Liver (tissue), 8 donors: ENCODE measurements at regions not wholly inside any gene's neighbourhood (a gene's known extent, or its start where the extent isn't known, plus 50 kb on each side); places are given as distances from the start of the nearest gene placed in this dataset.

ENCODE experiments used
- DNase-seq: peaks from one replicate; pipeline ENCODE4 v3.0.0-alpha.2; 2017; ENCODE audit warnings: low spot score
- H3K27ac ChIP-seq, 2 donors: one replicate each; pipeline ENCODE4 v1.7.0; 2013; ENCODE audit warnings: inconsistent platforms in 2 of 2, low read length in 2 of 2, control low read depth in 1 of 2, low read depth in 1 of 2, mild to moderate bottlenecking in 1 of 2
- H3K27me3 ChIP-seq, 4 donors: one replicate each; pipeline versions ENCODE4 v1.6.1 to v1.7.0; 2013; ENCODE audit warnings: low read length in 3 of 4, inconsistent platforms in 1 of 4, mild to moderate bottlenecking in 1 of 4, moderate library complexity in 1 of 4; ENCODE audit not compliant: control insufficient read depth in 4 of 4, insufficient read depth in 4 of 4
- H3K36me3 ChIP-seq, 4 donors: one replicate each; pipeline versions ENCODE4 v1.6.1 to v1.7.0; 2013; ENCODE audit warnings: low read length in 3 of 4, mild to moderate bottlenecking in 3 of 4, low read depth in 1 of 4, moderate library complexity in 1 of 4; ENCODE audit not compliant: control insufficient read depth in 4 of 4, insufficient read depth in 3 of 4
- H3K4me1 ChIP-seq, 4 donors: one replicate each; pipeline versions ENCODE4 v1.6.1 to v1.7.0; 2013; ENCODE audit warnings: low read length in 3 of 4, mild to moderate bottlenecking in 3 of 4, moderate library complexity in 1 of 4; ENCODE audit not compliant: control insufficient read depth in 4 of 4, insufficient read depth in 4 of 4
- H3K4me3 ChIP-seq, 3 donors: one replicate each; pipeline versions ENCODE4 v1.6.1 to v1.7.0; 2013; ENCODE audit warnings: low read length in 3 of 3, control low read depth in 1 of 3, low read depth in 1 of 3, mild to moderate bottlenecking in 1 of 3
- H3K9ac ChIP-seq, 2 donors: one replicate each; pipeline ENCODE4 v1.7.0; 2013; ENCODE audit warnings: low read length in 2 of 2, mild to moderate bottlenecking in 2 of 2, moderate library complexity in 2 of 2, control low read depth in 1 of 2, low read depth in 1 of 2
- H3K9me3 ChIP-seq, 4 donors: one replicate each; pipeline versions ENCODE4 v1.6.1 to v1.7.0; 2013; ENCODE audit warnings: low read length in 3 of 4; ENCODE audit not compliant: control insufficient read depth in 4 of 4
- EGR1 ChIP-seq, 2 donors: IDR thresholded peaks; 2 replicates each; pipeline ENCODE4 v1.6.1; 2016 to 2018; ENCODE audit warnings: antibody characterized with exemption in 2 of 2, low read depth in 2 of 2
- FOXA1 ChIP-seq: IDR thresholded peaks from 2 replicates; pipeline ENCODE4 v1.6.1; 2016; ENCODE audit warnings: antibody characterized with exemption
- FOXA2 ChIP-seq: IDR thresholded peaks from 2 replicates; pipeline ENCODE4 v1.6.1; 2016; ENCODE audit warnings: antibody characterized with exemption
- GABPA ChIP-seq, 2 donors: IDR thresholded peaks in 1 of 2; conservative IDR thresholded peaks in 1 of 2; 2 replicates each; pipeline ENCODE4 v1.6.1; 2016; ENCODE audit warnings: antibody characterized with exemption in 2 of 2, mild to moderate bottlenecking in 1 of 2, moderate library complexity in 1 of 2
- HNF4A ChIP-seq, 2 donors: conservative IDR thresholded peaks; 2 replicates each; pipeline ENCODE4 v1.6.1; 2016; ENCODE audit warnings: antibody characterized with exemption in 2 of 2, mild to moderate bottlenecking in 2 of 2
- HNF4G ChIP-seq: IDR thresholded peaks from 2 replicates; pipeline ENCODE4 v1.6.1; 2016; ENCODE audit warnings: antibody characterized with exemption
- JUND ChIP-seq, 2 donors: IDR thresholded peaks; 2 replicates each; pipeline ENCODE4 v1.6.1; 2016; ENCODE audit warnings: antibody characterized with exemption in 2 of 2
- NR2F2 ChIP-seq: IDR thresholded peaks from 2 replicates; pipeline ENCODE4 v1.6.1; 2016; ENCODE audit warnings: antibody characterized with exemption
- SP1 ChIP-seq: IDR thresholded peaks from 2 replicates; pipeline ENCODE4 v1.6.1; 2018; ENCODE audit warnings: antibody characterized with exemption, mild to moderate bottlenecking
- TAF1 ChIP-seq: conservative IDR thresholded peaks from 2 replicates; pipeline ENCODE4 v1.6.1; 2016; ENCODE audit warnings: antibody characterized with exemption, mild to moderate bottlenecking
- YY1 ChIP-seq: IDR thresholded peaks from 2 replicates; pipeline ENCODE4 v1.6.1; 2016; ENCODE audit warnings: antibody characterized with exemption, mild to moderate bottlenecking
- WGBS: extraction: QIAGEN DNeasy Blood & Tissue Kit; methylation state at CpG from one replicate; pipeline ENCODE4 v1.1.7; 2013; 5-methylcytosine and 5-hydroxymethylcytosine counted together
- TF ChIP-seq, protein P1 (sequence below): IDR thresholded peaks from 2 replicates; pipeline ENCODE4 v1.6.1; 2016; ENCODE audit warnings: antibody characterized with exemption, mild to moderate bottlenecking
- TF ChIP-seq, protein P2 (sequence below): fragments of 150-350 bp; IDR thresholded peaks from 2 replicates; pipeline ENCODE4 v1.5.1; 2017; ENCODE audit warnings: improper control_type of control experiment, low read depth, low read length; ENCODE audit not compliant: missing input control
- TF ChIP-seq, protein P3 (sequence below): IDR thresholded peaks from 2 replicates; pipeline ENCODE4 v1.6.1; 2016; ENCODE audit warnings: antibody characterized with exemption
- TF ChIP-seq, protein P4 (sequence below): IDR thresholded peaks from 2 replicates; pipeline ENCODE4 v1.6.1; 2016; ENCODE audit warnings: antibody characterized with exemption
- TF ChIP-seq, protein P5 (sequence below): IDR thresholded peaks from 2 replicates; pipeline ENCODE4 v1.6.1; 2016; ENCODE audit warnings: antibody characterized with exemption
- donor health status: healthy.
- donor health status: healthy.
- donor health status: healthy.
- donor health status: healthy.
- donor health status: healthy.

DNA sequence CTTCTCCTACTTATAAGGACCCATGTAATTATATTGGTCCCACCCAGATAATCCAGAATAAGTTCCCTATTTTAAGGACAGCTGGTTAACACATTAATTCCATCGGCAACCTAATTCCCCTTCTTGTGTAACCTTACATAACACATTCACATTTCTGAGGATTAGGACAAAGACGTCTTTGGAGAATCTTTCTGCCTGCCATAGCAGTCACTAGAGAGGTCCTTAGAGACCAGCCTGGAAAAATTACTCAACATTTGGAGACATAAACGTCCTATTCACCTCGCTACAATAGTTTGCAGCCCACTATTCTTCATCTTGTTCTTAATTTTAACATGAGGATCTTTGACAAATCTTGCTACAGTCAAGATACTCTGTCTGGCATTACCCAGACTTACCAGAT, 100.1 kb downstream of the MAFB start:
- 80% methylated on average over 4 of the region's 4 CpGs for WGBS
- H3K4me3 ChIP-seq, result no peak overlapping the region
- no peaks in the 10 kb centered on the region for H3K9me3 ChIP-seq
- no peak for DNase-seq
- H3K4me1 ChIP-seq, result no peaks in the 10 kb centered on the region
- TF ChIP-seq, protein P1, sequence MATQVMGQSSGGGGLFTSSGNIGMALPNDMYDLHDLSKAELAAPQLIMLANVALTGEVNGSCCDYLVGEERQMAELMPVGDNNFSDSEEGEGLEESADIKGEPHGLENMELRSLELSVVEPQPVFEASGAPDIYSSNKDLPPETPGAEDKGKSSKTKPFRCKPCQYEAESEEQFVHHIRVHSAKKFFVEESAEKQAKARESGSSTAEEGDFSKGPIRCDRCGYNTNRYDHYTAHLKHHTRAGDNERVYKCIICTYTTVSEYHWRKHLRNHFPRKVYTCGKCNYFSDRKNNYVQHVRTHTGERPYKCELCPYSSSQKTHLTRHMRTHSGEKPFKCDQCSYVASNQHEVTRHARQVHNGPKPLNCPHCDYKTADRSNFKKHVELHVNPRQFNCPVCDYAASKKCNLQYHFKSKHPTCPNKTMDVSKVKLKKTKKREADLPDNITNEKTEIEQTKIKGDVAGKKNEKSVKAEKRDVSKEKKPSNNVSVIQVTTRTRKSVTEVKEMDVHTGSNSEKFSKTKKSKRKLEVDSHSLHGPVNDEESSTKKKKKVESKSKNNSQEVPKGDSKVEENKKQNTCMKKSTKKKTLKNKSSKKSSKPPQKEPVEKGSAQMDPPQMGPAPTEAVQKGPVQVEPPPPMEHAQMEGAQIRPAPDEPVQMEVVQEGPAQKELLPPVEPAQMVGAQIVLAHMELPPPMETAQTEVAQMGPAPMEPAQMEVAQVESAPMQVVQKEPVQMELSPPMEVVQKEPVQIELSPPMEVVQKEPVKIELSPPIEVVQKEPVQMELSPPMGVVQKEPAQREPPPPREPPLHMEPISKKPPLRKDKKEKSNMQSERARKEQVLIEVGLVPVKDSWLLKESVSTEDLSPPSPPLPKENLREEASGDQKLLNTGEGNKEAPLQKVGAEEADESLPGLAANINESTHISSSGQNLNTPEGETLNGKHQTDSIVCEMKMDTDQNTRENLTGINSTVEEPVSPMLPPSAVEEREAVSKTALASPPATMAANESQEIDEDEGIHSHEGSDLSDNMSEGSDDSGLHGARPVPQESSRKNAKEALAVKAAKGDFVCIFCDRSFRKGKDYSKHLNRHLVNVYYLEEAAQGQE, result no peak
- TF ChIP-seq, protein P2, sequence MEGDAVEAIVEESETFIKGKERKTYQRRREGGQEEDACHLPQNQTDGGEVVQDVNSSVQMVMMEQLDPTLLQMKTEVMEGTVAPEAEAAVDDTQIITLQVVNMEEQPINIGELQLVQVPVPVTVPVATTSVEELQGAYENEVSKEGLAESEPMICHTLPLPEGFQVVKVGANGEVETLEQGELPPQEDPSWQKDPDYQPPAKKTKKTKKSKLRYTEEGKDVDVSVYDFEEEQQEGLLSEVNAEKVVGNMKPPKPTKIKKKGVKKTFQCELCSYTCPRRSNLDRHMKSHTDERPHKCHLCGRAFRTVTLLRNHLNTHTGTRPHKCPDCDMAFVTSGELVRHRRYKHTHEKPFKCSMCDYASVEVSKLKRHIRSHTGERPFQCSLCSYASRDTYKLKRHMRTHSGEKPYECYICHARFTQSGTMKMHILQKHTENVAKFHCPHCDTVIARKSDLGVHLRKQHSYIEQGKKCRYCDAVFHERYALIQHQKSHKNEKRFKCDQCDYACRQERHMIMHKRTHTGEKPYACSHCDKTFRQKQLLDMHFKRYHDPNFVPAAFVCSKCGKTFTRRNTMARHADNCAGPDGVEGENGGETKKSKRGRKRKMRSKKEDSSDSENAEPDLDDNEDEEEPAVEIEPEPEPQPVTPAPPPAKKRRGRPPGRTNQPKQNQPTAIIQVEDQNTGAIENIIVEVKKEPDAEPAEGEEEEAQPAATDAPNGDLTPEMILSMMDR, result no peak
- TF ChIP-seq GABPA (IDR thresholded peaks at IDR 0.05 in 1 of 2, conservative IDR thresholded peaks at IDR 0.05 in 1 of 2), result no peak
- TF ChIP-seq FOXA2, result no peak
- TF ChIP-seq JUND (IDR thresholded peaks at IDR 0.05), result no peak
- no peak for TF ChIP-seq HNF4A (conservative IDR thresholded peaks at IDR 0.05)
- TF ChIP-seq, protein P3, sequence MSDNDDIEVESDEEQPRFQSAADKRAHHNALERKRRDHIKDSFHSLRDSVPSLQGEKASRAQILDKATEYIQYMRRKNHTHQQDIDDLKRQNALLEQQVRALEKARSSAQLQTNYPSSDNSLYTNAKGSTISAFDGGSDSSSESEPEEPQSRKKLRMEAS, result no peak
- TF ChIP-seq, protein P4, sequence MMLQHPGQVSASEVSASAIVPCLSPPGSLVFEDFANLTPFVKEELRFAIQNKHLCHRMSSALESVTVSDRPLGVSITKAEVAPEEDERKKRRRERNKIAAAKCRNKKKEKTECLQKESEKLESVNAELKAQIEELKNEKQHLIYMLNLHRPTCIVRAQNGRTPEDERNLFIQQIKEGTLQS, result no peak
- TF ChIP-seq TAF1, result no peak
- TF ChIP-seq NR2F2, result no peak
- TF ChIP-seq HNF4G, result no peak
- TF ChIP-seq YY1, result no peak
- no peaks in the 10 kb centered on the region for H3K36me3 ChIP-seq
- H3K27me3 ChIP-seq, result no peaks in the 10 kb centered on the region
- H3K27ac ChIP-seq, result no peak overlapping the region
- no peak overlapping the region for H3K9ac ChIP-seq

DNA sequence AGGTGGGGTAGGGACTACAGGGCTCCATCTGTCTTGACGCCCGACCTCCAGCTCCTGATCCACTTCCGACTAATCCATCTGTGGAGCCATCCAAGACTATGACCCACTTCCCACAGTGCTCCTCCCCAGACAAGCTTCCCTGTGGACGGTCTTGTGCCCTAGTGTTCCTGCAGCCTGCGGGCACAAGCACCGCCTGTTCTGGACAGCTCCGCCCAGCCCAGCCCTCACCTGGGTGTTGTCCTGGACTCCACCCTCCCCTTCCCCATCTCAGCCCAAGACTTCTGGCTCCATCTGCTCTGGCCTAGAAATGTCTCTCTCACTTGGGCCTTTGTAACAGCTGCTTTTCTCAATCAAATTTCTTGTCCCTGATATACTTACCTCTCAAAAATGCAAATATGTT, 102.0 kb downstream of the MAFB start:
- no peaks in the 10 kb centered on the region for H3K27me3 ChIP-seq
- no peaks in the 10 kb centered on the region for H3K36me3 ChIP-seq
- no peak for DNase-seq
- no peak overlapping the region for H3K27ac ChIP-seq
- no peak overlapping the region for H3K4me3 ChIP-seq
- 85% methylated on average over 7 of the region's 7 CpGs for WGBS
- no peaks in the 10 kb centered on the region for H3K9me3 ChIP-seq
- H3K9ac ChIP-seq, result no peak overlapping the region
- TF ChIP-seq, protein P2, result no peak
- TF ChIP-seq, protein P4, result no peak
- no peak for TF ChIP-seq NR2F2
- no peak for TF ChIP-seq TAF1
- TF ChIP-seq EGR1 (IDR thresholded peaks at IDR 0.05; ENCODE audit: low read depth in 2 of 2), result no peak
- TF ChIP-seq GABPA (IDR thresholded peaks at IDR 0.05 in 1 of 2, conservative IDR thresholded peaks at IDR 0.05 in 1 of 2), result no peak
- no peak for TF ChIP-seq YY1
- no peak for TF ChIP-seq HNF4G
- no peak for TF ChIP-seq FOXA1
- TF ChIP-seq, protein P3, result no peak
- TF ChIP-seq, protein P5, sequence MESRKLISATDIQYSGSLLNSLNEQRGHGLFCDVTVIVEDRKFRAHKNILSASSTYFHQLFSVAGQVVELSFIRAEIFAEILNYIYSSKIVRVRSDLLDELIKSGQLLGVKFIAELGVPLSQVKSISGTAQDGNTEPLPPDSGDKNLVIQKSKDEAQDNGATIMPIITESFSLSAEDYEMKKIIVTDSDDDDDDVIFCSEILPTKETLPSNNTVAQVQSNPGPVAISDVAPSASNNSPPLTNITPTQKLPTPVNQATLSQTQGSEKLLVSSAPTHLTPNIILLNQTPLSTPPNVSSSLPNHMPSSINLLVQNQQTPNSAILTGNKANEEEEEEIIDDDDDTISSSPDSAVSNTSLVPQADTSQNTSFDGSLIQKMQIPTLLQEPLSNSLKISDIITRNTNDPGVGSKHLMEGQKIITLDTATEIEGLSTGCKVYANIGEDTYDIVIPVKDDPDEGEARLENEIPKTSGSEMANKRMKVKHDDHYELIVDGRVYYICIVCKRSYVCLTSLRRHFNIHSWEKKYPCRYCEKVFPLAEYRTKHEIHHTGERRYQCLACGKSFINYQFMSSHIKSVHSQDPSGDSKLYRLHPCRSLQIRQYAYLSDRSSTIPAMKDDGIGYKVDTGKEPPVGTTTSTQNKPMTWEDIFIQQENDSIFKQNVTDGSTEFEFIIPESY, result no peak
- no peak for TF ChIP-seq HNF4A (conservative IDR thresholded peaks at IDR 0.05)
- no peak for TF ChIP-seq JUND (IDR thresholded peaks at IDR 0.05)
- no peak for TF ChIP-seq SP1
- peaks cover 0 to 13% (median 7%) of the 10 kb centered on the region in 4 donors for H3K4me1 ChIP-seq
